ENCODE measurements at regions not wholly inside any gene's neighbourhood (a gene's known extent, or its start where the extent isn't known, plus 50 kb on each side); places are given as distances from the start of the nearest gene placed in this dataset.
"Not testable (repeated sequence)": the region's sequence is repeated elsewhere in the genome, so short reads cannot be mapped to it uniquely, and the experiment has no call there.

DNA sequence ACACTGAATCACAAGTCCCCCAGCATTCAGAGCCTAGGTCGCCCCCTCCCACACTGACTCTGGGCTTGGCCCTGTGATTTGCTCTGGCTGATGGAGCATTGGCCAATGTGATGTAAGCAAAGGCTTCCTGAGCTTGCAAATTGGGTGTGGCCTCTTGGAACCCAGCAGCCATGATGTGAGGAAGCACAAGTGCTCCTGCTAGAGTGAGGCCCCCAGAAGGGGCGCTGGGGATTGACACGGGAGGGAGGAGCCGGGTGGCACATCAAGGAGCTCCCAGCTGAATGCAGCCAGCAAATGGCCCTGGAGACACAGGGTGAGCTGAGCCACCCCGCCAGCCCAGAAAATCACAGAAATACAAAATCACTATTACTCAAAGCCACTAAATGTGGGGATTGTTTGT is 308.5 kb downstream of the C16orf95 start:
- no peak for DNase-seq

DNA sequence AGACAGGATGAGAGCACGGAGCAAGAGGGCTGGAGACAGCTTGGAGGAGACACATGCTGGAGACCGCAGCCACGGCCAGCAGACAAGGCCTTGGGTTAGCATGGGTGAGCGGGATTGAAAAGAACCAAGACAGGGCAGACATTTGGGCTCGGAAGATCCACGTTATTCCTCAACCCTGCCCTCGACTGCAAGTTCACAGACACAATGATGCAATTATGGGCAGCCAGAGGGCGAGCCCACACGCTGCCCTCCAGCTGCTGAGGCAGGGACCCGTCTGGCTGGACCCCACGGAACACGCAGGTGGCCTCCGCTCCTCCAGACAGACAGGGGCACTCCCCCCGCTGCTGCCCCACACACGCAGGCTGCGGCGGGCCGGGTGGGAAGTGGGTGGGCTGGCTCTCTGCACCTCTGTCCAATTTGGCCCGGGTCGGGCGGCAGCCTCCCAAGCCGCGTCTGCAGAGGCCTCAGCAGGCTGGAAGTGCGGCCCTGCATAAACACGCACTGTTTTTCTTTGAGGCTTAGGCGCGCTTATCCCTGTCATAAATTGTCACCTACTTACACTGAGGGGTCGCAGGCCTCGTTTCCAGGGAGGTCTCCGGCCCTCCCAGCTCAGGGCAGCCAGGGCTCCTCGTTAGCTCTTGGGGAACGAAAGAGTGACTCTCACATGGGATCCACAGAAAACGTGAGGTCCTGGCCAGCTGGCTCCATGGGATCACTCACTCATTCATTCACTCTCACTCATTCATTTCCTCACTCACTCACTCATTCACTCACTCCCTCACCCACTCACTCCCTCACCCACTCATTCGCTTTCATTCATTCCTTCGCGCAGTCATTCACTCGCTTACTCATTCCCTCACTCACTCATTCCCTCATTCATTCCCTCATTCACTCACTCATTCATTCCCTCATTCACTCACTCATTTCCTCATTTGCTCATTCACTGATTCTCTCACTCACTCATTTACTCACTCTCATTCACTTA is 303.9 kb downstream of the C16orf95 start:
- no peak for DNase-seq

DNA sequence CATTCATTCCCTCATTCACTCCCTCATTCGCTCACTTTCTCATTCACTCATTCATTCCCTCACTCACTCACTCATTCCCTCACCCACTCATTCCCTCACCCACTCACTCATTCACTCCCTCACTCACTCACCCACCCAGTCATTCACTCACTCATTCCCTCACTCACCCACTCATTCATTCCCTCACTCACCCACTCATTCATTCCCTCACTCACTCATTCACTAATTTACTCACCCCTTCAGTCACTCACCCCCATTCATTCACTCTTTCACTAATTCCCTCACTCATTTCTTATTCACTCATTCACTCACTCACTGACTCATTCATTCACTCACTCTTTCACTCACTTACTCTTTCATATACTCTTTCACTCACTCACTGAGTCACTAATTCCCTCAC is 303.1 kb downstream of the C16orf95 start:
- no peak for DNase-seq

DNA sequence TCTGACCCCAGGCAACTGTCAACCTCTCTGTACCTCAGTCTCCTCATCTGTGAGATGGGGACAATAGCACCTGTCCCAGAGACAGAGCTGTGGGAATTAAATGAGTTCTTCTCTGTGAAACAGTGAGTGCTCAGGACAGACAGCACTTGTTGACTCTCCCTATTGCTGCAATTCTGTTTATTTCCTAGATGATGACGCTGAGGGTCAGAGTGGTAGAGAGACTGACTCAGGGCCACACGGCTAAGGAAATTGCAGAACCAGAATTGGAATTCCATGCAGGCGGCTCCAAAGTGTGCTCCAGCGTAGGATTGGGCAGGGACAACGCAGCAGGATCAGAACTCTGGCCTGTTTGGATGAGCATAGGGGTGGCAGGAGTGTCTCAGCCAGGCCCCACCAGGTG is 302.2 kb downstream of the C16orf95 start:
- DNase-seq, result no peak

DNA sequence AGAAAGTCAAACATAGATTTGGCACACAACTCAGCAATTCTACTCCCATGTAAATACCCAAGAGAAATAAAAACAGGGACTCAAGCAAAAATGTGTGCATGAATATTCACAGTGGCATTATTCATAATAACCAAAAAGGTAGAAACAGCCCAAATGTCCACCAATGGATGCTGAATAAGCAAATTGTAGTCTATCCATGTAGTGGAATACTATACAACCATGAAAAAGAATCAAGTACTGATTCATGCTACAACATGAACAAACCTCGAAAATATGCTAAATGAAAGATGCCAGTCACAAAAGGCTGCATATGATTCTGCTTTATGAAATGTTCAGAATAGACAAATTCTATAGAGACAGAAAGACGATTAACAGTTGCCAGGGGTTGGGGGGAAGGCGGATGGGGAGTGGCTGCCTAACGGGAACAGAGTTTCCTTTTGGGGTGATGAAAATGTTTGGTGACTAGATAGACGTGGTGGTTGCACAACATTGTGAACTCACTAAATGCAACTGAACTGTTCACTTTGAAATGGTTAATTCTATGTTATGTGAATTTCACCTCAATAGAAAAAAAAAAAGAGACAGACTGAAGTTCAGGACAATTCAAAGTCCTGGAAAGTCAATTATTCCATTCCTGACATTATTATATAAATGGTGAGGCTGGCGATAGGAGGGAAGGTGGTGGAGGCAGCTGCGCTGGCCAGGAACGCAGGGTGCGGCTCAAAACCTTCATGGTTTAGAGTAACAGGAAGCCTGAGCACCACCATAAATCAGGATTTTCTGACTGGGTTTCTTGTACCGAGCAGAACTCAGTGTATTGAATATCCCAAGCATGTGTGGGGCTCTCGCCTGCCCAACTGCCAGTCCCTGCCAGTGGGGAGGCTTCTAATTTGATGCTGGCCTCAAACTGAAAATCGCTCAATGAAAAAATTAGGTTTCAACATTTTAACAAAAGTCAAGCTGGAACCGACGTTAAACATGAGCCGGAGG is 300.9 kb downstream of the C16orf95 start:
- DNase-seq, result no peak

DNA sequence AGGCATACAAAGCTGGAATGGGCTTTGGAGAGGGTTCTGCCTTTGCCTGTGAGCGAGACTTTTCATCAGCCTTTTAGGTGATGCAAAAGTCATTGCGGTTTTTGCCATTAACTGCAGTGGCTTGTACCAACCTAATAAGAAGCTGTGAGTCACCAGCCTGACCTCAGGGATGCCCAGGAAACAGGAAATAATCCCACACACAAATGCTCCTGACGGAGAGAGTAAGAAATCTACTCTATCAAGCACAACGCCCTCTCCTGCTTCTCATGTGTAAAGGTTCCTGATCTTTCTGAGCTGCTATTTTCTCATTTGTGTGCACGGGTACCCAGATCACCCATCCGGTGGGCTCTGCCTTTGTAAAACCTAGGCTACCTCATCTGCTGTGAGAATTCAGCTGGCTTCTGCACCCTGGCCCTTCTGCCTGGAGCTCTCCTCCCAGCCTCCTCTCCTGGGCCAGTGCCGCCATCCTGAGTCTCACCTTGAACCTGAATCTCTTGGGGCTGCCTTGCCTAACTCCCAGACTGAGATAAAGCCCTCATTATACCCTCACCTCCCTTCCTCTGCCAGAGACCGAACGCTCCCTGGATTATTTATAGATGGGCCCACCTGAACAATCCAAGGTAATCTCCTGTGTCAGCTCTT is 299.7 kb downstream of the C16orf95 start:
- DNase-seq, result peak; percentile 91

DNA sequence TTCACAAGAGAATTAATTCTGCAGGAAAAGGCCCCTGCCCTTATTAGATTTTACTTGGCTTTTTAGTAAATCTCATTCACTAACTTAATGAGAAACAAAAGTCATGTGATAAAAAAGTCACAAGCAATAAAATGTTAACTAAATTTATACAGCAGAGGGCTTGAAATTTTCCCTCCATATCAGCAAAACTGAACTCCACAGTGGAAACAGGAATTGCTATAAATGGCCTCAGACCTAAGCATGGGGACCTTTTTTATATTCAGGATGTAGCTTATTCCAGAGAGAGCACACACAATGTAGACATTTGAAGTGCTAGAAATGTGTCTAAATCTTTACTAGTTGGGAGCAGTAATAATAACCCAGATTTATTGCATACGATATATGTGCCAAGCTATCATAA is 291.5 kb downstream of the C16orf95 start:
- DNase-seq, result no peak

DNA sequence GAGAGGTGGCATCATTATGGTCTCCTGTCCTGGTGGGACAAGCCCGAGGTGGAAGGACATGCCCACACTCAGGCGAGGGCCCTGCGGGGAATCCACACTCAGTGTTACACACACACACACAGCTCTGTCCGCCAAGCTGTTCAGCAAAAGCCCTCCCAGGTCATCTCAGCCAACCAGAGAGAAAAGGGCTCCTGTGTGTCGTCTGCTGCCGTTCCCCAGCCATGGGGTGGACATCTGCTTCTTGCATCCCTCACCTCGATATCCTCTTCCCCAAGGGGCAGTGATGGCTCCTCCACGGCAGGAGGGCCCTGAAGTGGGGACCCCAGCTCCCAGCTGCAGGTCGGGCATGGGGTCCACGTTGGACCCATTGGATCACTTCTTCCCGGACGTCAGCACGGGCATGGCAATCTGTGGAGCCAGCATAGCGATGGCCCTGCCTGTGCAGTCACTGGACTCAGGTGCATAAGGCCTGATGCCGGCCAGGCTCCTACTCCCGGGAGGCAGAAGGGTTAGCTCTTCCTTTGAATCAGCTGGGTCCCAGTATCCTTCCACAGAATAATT is 290.1 kb downstream of the C16orf95 start:
- DNase-seq, result no peak

DNA sequence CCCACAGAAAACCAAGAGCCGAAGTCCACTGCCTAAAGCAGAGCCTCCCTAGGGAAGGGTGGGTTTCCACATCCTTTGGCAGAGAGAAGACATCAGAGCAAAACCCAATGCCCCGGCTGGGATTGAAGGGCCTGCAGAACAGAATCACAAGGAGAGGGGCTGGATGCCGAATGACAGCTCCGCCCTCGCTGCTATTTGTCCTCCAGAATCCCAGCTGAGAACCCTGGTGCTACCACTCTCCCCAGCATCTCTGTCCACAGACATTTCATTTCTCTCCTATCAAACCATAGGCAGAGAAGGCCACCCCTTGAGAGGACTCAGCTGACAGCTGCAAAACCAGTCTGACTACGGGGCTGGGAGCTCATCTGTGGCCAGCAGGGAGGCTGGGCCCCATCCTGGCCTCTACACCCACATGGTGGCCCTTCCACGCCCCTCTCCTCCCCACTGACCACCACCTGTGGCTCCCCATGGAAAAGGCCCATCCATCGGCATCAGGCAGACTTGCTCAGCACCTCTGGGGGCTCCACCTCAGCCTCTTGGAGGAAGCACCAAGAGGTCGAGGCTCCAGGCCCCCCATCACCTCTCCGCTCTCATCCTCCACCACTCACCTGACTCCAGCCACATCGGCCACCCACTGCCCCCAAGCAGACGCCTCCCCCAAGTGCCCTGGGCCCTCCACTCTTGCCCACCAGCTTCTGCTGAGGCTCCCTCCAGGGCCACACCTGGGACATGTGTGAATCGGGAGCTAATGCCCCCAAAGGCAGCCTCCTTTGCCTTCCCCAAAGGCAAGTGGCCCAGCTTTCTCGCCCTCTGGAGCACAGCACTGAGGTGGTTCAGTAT is 288.5 kb downstream of the C16orf95 start:
- no peak for DNase-seq

DNA sequence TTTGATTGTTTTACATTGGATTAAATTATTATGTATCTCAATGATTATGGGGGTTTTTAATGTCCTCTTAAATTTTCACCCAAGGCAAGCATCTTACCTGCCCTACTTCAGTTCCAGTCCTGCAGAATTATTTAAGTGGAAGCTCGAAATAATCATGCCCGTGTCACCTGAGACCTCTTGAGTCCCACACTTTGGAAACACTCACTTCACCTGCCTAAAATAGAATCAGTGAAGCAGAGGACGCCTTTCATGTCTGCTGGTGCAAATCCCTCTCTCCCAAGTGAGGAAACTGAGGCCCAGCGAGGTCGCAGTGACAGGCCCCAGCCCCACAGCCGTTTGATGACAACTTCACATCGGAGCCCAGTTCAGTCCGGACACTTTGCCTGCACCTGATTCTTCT is 284.6 kb downstream of the C16orf95 start:
- DNase-seq, result no peak

DNA sequence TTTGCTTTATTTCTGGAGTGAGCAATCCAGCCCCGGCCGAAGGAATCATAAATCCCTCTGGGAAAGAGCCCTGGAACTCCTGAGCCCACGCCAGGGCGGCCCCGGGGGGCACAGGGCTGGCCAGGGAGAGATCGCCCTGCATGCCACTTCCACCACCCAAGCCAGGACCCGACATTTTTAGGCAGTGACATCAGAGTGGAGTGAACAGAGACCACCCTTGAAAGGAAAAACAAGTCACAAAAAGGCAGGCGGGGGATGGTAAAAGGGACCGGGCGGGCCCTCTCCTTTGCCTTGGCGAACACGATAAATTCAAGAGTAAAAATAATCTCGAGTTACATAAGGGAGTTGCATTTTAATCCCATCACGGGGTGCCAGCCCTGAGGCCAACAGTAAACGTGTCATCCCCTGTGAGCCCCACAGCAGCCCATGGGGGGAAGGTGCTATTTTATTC is 284.1 kb downstream of the C16orf95 start:
- no peak for DNase-seq

DNA sequence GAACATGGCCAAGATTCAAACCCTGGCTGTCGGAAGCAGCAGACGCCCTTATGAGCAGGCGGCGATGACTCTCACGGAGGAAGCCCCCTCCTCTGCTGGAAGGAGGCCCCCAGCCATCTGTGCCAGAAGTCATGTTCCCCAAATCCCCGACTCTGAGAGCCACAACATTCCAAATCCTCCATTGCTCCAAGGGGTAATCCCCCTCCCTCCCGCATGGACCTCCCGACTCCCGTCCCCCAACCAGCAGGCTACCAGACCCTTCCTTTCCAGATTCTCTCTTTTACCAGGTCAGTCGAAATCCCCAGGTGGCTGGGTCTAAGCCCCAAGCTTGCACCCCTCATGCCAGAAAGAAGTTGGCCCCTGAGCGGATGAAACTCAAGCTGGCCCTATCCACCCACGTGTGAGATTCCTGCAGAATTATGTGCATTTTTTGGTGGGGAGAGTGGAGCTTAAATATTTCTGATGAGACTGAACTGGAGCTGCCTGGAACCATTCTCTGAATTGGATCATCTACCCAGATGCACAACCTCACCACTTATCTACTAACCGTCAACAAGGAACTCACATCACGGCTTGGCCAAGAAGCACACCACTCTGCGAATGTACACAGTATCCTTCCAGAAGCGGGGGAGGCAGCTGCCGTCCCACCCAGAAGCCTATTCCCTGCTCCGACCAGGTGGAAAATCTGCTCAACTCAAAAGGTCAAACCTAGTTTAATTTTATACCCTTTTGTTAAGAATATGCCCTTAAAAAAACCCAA is 283.5 kb downstream of the C16orf95 start:
- no peak for DNase-seq

DNA sequence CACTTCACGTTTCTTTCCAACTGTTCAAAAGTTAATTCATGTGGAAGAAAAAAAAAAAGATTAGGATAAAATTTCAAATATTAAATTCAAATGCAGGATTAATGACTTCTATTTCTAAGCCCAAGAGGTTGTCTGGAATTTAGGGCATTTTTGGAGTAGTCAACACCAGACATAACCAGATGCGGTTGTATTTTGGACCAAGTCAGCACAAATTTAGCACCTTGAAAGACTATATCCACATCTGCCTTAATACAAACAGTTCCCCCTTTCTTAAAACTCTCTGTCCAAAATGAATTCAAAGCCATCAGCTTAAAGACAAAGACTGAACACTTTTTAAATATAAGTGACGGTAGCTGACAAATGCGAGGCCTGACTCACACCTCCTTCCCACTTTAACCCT is 282.9 kb downstream of the C16orf95 start:
- no peak for DNase-seq

DNA sequence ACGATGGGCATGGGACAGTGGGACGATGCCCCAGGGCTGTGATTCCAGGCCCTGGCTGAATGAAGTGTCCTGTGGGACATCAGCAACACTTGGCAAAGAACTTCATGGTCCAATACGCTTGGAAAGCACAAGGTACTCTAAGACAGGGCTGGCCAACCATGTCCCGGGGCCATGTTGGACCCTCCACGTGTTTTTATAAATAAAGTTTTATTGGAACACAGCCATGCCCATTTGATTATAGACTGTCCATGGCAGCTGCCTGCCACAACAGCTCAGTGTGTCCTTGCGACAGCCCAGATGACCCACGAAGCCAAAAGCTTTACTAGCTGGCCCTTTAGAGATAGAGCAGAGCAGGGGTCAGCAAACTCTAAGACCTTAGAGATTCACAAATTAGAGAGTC is 282.1 kb downstream of the C16orf95 start:
- DNase-seq, result no peak

DNA sequence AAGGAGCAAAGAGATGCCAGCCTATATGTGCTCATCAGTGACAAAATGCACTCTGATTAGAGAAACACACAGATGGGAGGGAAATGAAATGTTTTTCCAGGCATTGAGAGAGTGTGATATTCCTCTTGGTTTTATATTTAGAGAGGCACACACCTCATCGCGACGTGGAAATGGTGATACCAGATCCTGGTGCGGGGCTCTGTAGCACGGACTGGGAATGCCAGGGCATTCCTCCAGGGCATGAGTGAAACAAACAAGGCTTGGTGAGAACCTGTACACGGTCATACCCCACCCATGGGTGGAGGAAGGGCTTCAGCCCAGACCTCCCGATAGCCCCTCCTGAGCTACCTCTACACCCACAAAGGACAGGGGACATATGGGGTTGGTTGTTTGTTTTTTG is 280.2 kb downstream of the C16orf95 start:
- DNase-seq, result no peak

DNA sequence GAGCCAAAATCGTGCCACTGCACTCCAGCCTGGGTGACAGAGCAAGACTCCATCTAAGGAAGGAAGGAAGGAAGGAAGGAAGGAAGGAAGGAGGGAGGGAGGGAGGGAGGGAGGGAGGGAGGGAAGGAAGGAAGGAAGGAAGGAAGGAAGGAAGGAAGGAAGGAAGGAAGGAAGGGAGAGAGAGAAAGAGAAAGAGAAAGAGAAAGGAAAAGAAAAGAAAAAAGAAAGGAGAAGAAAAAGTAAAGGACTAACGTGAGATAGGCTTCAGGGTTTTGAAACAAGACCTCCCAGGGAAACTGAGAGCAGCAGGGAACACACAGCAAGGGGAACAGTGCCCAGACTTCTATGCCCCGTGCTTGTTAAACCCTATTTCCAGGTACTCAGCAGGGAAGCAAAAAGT is 278.7 kb downstream of the C16orf95 start:
- not testable (repeated sequence) for DNase-seq

DNA sequence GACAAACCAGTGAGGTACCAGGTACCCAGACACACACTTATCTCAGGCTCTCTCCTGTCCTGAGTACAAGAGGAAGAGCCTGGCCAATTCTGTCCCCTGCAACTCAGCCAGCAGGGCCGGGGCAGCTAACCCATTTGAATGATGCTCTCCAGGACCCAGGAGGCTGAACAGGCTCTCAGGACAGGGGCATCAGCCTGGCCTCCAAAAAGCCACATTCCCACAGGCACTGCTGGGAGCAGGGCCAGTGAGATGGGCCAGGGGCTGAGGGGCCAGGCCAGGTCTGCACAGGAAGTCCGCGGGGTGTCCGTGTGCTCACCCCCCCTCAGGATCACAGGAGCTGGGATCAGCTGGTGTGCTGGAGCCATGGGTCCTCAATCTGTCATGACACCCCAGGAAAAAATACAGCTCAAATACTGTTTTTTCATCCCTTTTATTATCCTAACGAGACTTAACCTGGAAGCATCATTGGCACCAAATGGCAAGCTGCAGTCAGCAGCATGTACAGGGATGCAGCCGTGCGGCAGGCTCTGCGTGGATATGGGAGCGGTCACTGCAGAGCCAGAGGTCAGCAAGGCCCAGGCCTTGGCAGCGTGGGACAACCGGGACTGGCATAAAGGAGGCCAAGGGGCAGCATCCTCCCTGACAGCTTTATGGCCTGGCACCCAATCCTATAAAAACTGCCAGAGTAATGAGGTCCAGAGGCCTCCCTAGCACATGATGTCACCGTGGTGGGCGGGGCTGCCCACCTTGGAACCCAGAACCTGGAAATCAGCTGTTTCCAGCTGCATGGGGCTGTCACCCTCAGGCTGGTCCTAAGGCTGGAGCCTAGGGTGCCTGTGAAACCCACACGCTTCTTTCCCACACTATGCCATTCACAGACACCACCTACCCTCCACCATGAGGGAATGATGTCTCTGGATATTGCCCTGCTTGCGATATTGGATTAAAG is 276.7 kb downstream of the C16orf95 start:
- DNase-seq, result no peak

DNA sequence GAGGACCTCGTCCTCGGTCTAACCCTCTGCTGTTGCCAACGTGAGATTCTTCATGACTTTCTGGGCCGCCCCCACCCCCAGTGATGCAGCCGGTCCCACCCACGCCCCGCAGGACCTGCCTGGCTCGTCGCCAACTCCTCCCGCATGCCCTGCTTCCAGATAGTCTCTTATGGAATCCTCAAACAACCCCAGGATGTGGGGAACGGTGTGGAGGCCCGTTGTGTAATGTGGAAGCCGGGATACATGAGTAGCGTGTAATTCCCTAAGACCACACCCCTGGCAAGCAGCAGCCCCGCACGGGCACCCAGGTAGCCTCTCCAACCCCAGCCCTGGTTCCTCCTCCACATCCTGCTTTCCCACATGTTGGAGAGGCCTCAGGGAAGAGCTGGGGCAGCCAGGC is 275.9 kb downstream of the C16orf95 start:
- no peak for DNase-seq

DNA sequence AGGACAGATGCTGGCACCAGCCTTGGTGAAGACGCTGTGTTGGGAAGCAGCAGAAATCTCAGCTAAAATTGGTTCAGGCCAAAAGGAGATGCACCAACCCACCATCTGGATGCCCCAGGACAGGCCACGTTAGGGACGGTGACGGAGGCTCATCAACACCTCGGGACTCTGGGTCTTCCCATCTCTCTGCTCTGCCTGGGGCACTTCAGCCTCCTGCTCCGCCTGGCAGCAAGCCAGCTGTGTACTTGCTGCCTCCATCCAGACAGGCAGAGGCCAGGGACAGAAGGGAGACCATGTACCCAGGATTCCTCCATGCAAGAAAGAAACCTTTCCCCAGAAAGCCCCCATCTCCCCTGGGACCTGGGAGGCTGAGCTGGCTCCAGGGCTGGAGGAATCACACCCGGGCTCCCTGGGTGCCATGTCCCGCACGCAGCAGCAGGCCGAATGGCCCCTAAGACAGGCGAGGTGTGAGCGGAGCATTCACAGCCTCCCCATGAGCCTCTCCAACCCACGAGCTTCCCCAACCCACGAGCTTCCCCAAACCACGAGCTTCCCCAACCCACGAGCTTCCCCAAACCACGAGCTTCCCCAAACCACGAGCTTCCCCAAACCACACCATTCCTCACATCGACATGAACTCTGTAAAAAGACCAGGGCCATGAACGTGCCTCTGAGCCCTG is 274.5 kb downstream of the C16orf95 start:
- DNase-seq, result no peak

Measured in fibroblast of skin of right biceps (primary cell).